HG02798 (cell line): ENCODE measurements at regions not wholly inside any gene's neighbourhood (a gene's known extent, or its start where the extent isn't known, plus 50 kb on each side); places are given as distances from the start of the nearest gene placed in this dataset.

Source experiments
- ATAC-seq: cut with Tn5 transposase; IDR thresholded peaks from one replicate; pipeline ENCODE4 v1.9.1; 2021; ENCODE audit warnings: mild to moderate bottlenecking; ENCODE audit not compliant: unreplicated experiment, poor library complexity

DNA sequence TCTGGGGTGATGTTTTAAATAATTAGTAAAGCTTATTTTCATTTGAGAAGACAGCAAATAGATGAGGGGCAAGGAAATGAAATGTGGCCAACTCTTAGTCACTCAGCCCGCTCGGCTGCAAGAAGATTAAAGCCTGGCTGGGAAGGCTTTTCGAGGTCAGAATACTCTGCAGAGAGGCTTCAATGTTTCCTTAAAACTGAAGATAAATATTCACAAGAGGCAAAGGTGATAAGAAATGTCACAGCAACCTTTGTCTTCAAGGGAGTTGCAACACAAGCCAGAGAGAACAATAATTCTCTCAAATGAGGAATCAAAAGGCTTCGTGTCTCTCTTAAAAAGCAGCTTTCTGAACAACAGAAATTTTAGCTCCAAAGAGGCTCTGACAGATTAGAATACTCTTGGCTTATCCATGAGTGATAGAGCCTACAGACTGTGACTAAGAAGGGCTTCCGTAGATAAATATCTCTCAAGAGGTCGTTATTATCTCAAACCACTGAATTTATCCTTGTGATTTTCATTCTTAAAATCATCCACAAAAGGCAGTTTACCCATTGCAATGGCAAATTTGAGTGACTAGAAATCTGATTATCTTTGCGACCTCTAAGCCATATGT is 92.5 kb downstream of the KLF6 start:
- ATAC-seq: no peak

DNA sequence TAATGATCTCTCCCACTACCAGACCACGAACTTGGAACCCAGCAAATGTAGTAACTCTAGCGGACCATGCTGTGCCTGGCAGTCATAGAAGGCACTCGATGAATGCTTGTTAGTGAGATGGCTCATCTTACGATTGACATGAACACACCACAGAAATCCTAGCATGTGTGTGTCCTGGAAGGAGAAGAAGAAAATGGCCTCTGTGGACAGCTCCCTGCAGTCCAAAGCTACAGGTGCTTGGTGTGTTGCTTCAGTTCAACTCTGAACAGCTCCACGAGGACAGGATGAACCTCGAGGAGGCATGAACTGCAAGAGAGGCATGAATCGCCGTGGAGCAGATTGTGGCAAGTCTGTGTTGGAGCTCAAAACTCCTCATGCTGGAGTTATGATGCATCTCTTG is 93.5 kb downstream of the KLF6 start:
- no peak for ATAC-seq

DNA sequence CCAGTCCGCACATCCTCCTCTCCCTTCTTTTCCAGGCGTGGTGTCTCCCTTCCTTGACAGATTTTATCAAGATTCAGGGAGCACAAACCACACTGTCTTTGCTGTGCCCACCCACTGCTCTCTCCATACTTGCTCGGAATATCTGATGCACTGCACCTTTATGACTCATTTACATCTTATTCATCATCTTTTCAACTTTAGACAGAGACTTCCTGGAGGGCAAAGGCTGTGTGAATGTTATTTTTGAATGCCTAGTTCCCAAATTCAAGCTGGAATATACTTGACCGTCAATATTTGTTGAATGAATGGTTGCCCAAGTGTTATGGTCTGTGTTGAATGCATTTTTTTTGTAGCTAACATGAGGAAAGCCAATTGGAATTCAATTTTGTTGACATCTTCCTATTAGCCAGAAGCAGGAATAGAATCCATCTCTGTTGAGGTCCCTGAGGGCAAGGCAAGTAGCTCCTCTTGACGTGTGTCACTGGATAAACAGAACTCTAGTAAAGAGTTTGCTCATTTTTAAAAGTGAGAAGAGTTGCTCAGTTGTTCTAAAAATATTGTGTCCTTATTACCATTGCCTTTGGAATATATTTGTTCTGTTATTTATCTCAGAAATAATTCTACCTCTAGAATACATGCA is 95.0 kb downstream of the KLF6 start:
- no peak for ATAC-seq

DNA sequence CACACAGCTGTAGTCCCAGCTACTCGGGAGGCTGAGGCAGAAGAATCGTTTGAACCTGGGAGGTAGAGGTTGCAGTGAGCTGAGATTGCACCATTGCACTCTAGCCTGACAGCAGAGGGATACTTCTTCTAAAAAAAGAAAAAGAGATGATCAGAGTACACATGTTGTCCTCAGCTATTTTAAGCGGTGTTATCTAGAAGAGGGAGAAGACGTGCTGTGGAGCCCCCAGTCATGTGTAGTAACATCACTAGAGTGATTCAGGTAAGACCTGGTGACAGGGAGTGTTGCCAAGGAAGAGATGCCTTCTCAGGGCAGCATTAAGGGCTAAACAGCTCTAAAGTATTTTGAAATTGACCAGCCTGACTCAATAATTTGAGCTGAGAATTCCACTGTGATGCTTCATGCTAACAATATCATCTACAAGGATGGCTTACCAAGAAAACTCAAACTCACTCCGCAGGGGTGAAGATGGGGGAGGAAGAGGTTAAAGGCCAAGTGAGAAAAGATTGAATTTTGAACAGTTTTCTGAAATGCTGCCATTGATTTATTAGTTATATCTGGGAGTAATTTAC is 97.4 kb downstream of the KLF6 start:
- ATAC-seq: no peak

DNA sequence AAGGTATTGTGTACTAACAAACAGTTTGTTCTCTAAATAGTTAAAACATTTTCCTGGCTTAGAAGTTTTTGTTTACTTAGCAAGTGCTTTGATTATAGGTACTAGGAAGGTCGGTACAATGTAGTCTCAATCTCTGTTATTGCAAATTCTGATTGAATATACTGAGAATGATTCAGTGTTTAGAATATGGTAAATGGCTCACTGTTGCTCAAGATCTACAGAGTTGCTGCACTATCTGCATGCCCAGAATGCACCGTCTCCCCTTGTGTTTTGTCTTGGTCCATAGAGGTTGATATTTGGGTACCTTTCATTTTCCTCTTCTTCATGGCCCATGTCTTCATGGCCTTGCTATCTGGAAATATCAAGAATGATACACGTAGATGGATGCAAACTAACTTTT is 99.6 kb downstream of the KLF6 start:
- ATAC-seq: no peak

DNA sequence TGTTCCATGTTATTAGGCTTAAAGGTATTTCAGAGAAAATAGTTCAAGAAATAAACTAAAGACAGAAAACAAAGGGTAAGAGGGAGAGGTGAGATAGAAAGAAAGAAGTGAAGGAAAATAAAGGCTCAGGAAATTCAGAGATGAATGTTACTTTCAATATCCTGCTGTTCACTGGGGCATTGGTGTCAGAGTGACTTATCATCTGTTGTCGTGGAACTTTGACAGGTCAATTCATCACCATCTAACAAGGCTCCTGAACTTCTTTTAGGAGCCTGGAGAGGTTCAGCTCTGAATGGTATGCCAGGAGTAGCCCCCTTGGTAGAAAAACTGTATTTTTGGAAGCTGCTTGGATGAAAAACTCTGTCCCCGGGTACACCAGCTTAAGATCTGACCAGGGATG is 100.1 kb downstream of the KLF6 start:
- ATAC-seq: no peak

DNA sequence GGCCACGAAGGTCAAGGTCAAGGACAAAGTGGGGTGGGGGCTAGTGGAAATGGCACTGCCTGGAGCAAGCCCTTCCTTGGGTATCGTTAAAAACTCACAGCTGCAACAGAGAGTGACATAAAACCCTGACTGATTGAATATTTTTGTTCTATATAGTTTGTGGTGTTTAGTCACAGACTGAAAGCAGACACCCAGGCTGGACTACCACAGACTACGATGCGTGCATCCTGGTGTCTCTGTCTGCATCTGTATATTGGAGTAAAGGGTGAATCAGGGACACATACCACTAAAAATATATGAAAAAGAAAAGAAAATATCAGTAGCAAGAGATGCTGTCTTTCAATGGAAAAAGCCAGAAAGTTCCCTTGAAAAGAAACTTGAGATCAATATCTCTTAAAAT is 101.4 kb downstream of the KLF6 start:
- no peak for ATAC-seq

DNA sequence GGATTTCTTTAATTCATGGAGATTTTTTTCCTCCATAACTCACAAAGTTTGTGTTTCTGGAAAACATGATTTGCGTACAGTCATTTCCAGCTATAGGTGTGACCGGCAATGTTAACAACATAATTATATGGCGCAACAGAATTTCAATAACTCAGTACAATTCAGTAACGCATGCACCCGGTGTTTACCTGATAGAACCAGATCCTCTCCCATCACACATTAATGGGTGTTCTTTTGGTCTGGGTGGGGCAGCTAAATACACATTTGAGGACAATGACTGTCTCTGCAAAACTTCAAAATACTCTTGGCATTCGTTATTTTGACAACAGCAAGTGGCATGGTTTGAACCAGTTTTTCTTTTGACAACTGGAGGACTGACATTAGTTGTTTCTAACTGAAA is 102.3 kb downstream of the KLF6 start:
- no peak for ATAC-seq

DNA sequence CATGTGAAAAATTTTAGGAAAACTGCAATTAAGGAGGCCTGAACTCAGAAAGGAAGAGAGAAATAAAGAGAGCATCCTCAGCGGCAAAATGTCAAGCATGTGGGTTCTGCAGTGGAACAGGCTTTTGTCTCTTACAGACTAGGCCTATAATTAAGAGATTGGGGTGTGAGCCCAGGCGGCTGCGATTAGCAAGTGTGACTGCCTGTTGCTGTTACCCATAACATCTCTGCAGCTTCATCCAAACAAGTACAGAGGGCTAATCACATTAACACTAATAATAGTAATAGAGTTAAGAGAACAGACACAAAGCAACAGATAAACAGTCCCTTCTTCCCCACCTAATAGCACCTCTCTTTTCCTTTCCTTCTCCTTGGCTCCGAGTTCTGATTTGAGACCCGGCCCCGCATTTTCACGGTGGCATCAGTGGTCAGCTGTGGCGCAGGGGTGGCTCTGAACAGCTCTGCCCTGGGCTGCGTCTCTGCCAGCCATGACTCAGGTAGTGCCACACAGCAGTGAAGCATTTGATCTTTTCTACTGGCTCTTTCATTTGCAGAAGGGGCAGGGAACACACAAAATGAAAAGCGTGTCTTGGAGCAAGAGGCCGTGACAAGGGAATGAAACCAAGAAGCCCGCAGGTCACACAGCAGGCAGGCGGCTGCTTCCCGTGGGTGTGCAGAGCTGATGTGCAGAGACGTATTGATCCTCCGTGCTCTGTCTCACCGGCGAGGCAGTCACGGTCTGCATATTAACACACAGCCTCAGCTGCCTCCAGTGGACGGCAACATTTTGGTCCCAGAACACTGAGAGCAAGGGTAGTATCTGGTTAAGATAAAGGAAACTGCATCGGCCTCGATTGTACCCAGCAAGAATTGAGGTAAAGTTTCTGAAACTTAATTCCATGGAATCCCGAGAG is 103.1 kb downstream of the KLF6 start:
- ATAC-seq: no peak

DNA sequence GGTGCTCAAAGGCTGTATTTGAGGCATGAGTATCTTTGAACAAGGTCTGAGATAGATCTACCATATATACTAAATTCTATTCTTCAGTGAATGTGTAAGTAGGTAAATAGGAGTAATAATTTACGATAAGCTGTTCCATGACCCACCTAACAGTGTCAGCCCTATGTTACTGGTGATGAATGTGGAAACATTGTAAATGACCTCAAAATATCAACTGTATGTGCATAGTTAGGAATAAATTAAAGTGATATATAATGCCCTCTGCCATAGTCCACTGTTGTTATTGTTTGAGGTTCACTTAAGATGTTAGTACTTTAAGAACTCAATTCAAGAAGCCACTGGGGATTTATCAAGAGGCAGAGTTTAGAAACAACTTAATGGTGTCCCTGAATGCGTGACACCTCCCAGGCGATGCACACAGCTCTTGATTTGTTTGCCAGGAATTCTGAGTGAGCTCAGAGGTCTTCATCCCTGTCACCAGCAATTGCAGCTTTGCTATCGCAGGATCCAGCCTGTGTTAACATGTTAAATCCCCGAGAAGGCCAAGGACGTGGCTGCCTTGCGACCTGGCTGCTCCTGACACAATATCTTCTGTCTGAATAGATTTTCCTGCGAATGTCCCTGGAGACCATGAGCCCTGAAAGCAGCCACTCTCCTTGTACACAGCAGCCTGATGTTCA is 104.9 kb downstream of the KLF6 start:
- no peak for ATAC-seq

DNA sequence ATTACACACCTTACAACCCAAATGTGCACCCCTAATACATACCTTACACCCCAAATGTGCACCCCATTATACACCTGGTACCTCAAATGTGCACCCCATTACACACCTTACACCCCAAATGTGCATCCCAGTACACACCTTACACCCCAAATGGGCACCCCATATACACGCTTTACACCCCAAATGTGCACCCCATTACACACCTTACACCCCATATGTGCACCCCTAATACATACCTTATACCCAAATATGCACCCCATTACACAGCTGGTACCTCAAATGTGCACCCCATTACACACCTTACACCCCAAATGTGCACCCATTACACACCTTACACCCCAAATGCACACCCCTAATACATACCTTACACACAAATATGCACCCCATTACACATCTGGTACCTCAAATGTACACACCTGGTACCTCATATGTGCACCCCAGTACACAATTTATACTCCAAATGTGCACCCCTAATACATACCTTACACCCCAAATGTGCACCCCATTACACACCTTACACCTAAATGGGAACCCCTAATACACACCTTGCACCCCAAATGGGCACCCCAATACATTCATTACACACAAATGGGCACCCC is 106.3 kb downstream of the KLF6 start:
- no peak for ATAC-seq

DNA sequence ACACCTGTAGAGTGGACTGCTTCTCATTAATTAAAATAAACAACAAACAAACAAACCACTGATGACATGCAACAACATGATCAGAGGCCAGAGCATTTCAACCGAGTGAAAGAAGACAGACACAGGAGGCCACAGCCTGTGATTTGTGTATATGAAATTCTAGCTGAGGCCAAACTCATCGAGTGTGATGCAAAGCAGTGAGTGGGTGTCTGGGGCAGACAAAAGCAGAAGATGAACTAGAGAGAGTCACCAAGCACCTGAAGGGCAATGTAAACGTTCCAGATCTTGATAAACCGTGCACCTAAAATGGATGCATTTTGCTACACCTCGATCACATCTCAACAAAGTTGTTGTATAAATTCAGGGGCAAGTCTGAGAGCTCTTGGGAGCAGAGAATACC is 108.4 kb downstream of the KLF6 start:
- ATAC-seq: no peak

DNA sequence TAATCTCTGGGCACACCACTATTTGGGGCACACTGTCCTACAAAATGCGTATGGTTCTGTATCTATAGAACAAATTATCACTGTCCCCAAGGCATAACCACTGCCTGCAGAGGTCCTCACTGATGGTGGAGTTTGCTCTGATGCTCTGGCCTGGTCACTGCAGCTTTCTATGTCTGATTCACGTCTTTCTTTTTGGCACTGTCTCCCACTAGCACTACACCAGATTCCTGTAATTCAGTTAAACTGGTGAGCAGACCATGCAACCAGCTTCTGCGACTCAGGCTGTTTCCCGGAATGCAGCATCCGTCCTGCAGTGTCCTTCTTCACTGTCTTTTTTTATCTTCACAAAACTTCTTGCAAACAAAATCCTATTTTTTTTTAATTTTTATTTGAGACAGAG is 112.8 kb downstream of the KLF6 start:
- ATAC-seq: no peak

DNA sequence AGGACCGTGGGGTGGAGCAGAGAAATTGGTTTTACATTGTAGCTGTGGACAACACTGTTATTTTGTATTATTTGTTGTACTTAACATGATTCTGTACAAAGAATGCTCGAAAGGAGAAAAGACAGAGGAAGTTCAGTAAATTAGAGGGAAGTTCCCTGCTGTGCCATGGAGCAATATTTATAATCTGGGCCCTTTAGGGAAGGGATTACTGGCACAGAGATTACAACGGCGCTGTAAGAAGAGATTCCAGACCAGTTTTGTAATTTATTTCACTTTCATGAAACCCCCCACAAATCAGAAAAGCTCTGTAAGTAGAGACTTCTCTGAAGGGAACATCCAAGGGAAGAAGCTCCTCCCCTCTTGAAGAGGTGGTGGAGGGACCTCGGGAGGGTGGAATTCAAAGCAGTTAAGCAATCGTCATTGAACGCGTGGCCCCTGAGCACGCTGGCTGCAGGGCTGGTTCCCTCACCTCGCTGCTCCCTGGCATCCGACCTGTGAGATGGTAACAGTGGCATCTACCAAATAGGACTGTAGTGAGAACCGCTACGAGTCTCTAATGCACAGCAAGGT is 113.5 kb downstream of the KLF6 start:
- ATAC-seq: no peak

DNA sequence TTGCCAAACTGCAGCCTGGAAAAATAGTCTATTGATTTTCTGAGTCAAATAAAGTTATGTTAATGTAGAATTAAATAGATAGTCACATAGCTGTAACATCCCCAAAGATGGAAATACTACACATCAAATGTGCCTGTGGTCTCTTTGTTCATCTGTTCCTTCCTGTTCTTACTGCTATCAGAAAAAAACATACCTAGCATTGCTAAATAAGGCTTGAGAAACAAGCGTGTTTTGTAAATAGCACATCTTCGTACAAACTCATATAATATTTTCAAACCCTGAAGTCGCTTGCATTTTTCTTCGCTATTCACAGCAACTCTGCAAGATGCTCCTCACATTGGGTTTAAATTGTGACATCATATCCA is 116.1 kb downstream of the KLF6 start:
- no peak for ATAC-seq

DNA sequence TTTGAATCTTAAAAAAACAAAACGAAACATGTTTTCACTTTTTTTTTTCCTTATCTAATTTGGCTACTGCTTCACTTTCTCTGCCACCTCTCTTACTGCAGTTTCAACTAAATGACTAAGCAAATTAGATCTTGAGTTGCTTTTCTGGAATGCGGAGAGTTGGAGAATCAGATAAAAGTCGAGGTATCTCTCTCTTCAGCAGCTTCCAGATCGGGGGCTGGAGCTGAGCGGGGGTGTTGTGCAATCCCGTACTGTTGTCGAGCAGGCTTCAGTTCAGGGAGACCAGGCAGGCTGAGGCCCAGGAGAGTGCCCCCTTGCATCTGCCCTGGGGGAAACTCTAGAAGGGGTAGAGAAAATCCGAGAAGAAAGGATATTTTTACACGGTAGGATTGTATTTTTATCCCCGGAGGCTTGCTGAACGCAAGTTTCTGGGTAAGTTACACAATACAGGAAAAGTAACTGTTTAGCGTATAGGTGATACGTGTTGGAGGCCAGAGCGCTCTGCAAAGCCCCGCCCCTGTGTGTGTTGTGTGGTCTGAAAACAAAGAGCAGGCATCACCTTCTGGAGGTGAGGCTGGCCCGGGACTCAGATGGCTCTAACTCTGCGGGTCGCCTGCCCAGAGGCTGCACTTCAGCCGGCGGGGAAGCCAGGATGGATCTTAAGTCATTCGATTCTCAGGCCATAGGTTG is 116.6 kb downstream of the KLF6 start:
- no peak for ATAC-seq

DNA sequence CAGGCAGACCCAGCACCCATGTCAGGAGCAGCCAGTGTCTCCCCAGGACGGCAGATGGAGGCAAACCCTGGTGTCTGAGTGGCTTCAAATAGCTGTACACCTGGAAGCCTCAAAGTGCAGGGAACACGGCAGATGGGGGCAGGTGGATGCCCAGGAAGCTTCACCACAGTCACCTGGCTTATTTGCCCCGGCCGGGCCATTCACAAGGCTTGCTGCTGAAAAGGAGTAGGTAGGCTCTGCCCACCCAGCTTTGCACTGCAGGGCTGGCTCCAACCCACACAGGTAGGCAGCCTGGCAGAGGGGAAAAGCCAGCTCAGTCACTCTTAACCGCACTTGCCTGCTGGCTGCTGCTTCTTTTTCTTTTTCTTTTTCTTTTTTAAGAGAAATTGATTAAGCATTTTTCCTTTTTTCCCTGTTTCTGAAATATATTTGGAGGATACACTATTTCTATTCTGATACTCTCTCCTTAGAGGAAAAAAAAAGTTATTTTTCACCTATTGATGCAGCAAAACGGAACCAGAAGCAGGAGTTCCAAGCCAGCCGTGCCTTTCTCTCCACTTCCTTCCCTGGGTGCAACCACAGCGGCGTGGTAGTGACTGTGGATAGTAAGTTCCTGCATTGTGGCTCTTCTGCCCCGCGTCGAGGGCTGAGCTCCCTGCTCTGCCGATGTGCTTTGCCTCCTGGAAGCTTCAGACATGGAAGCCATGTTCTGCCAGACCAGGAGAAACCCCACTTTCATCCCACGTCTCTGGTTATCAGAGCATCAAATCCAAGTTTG is 118.3 kb downstream of the KLF6 start:
- ATAC-seq: no peak

DNA sequence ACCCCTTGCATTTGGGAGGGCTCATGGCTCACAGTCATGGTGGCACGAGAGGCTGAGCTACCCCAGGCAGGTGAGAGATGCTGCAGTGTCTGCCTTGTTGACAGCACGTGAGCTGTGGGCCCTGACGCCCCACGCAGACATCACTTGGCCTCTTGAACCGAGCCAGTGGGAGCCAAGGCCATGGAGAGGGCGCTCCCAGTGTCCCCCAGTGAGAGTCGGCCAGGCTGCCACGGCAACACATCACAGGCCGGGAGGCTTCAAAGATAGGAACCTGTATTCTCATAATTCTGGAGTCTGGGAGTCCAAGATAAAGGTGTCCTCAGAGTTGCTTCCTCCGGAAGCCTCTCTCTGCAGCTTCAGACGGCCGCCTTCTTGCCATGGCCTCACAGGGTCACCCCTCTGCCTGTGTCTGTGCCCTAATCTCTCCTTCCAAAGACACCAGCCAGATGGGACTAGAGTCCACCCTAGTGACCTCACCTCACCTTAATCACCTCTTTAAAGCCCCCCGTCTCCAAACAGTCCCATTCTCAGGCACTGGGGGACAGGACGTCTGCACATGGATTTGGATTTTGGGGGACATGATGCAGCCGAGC is 119.6 kb downstream of the KLF6 start:
- ATAC-seq: no peak
